IMR-90 (cell line): ENCODE measurements at regions not wholly inside any gene's neighbourhood (a gene's known extent, or its start where the extent isn't known, plus 50 kb on each side); places are given as distances from the start of the nearest gene placed in this dataset.

Experiments used
- CTCF ChIP-seq: conservative IDR thresholded peaks from 2 replicates; pipeline ENCODE4 v1.5.1; 2012; ENCODE audit warnings: mild to moderate bottlenecking, low read depth, low read length, improper control_type of control experiment
- POLR2A ChIP-seq: IDR thresholded peaks from 2 replicates; pipeline ENCODE4 v1.6.1; 2012; ENCODE audit warnings: mild to moderate bottlenecking, low read depth, low read length
- SMC3 ChIP-seq: fragments of 150-350 bp; IDR thresholded peaks from 2 replicates; pipeline ENCODE4 v1.6.1; 2016; ENCODE audit warnings: low read depth, mild to moderate bottlenecking, antibody characterized with exemption, low read length, moderate library complexity

- TF ChIP-seq SMC3 (no peak), POLR2A (no peak), CTCF (no peak)
Measured at GRCh38 chr10:133032231-133032630, 55.5 kb upstream of the ADGRA1 start.
